Suprapubic skin (tissue), 3 donors: ENCODE measurements at regions not wholly inside any gene's neighbourhood (a gene's known extent, or its start where the extent isn't known, plus 50 kb on each side); places are given as distances from the start of the nearest gene placed in this dataset.

Source experiments
- EP300 ChIP-seq: sonication (generic); formaldehyde crosslinking; IDR thresholded peaks from one replicate; pipeline ENCODE4 v1.6.1; 2017; ENCODE audit warnings: antibody characterized with exemption
- POLR2A ChIP-seq, 2 donors: fragments of 450-650 bp; IDR thresholded peaks; one replicate each; pipeline ENCODE4 v1.6.1; 2017; ENCODE audit warnings: antibody characterized with exemption in 2 of 2, mild to moderate bottlenecking in 2 of 2, moderate library complexity in 2 of 2
- TF ChIP-seq, protein P1 (sequence below), 2 donors: fragments of 200-600 bp in 1 of 2; fragments of 450-650 bp in 1 of 2; sonication (generic) in 1 of 2; IDR thresholded peaks; one replicate each; pipeline ENCODE4 v1.5.1; 2016 to 2019; ENCODE audit warnings: antibody characterized with exemption in 2 of 2, mild to moderate bottlenecking in 1 of 2, moderate library complexity in 1 of 2

DNA sequence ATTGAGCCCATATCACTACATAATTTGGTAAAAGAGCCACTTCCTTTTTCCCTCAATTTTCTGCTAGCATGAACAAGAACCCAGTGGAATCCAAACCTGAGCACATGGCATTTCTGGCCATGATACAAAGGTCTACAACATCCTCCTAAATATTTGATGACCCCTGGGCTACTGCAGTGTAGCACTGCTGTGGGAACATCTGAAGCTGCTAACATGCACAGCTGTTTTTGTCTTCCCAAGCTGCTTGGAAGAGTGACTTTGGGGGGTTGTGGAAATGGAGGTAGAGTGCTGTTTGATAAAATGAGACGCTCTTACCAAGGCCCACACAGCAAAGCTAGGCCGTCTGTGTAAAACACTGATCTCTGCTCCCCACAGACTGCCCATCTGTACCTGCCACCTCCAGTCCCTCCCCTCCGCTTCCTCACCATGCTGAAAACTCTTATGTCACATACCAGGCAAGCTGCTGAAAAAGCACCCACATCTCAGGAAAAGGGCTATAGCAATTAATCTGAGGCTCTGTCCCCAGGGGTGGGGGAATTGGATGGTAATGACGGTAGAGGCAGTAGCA, 197.2 kb upstream of the HNRNPA3 start:
- TF ChIP-seq, protein P1, sequence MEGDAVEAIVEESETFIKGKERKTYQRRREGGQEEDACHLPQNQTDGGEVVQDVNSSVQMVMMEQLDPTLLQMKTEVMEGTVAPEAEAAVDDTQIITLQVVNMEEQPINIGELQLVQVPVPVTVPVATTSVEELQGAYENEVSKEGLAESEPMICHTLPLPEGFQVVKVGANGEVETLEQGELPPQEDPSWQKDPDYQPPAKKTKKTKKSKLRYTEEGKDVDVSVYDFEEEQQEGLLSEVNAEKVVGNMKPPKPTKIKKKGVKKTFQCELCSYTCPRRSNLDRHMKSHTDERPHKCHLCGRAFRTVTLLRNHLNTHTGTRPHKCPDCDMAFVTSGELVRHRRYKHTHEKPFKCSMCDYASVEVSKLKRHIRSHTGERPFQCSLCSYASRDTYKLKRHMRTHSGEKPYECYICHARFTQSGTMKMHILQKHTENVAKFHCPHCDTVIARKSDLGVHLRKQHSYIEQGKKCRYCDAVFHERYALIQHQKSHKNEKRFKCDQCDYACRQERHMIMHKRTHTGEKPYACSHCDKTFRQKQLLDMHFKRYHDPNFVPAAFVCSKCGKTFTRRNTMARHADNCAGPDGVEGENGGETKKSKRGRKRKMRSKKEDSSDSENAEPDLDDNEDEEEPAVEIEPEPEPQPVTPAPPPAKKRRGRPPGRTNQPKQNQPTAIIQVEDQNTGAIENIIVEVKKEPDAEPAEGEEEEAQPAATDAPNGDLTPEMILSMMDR (IDR thresholded peaks at IDR 0.05), result no peak
- no peak for TF ChIP-seq POLR2A (IDR thresholded peaks at IDR 0.05)
- no peak for TF ChIP-seq EP300
